HG02571 (cell line): ENCODE measurements at regions not wholly inside any gene's neighbourhood (a gene's known extent, or its start where the extent isn't known, plus 50 kb on each side); places are given as distances from the start of the nearest gene placed in this dataset.
"Not testable (repeated sequence)": the region's sequence is repeated elsewhere in the genome, so short reads cannot be mapped to it uniquely, and the experiment has no call there.

Experiments
- ATAC-seq: cut with Tn5 transposase; IDR thresholded peaks from one replicate; pipeline ENCODE4 v1.9.1; 2021; ENCODE audit warnings: mild to moderate bottlenecking, moderate library complexity; ENCODE audit not compliant: unreplicated experiment

DNA sequence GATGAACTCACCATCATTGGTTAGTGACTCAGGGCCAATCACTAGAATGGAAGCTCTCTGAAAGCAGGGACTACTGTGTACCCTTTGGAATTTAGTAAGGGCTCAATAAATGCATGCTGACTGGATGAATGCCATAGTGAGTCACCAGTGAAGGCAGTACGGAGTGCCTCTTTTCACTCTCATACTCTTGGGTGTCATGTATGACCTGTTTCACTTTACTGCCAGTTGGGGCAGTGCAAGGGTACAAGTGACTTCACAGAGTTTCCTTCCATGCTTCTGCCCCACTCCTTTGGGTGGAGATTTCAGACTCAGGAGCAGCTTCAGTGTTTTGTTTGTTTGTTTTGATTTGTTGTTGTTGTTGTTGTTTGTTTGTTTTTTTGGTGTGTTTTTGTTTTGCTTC lies 57.7 kb downstream of the SOX3 start:
- no peak for ATAC-seq

DNA sequence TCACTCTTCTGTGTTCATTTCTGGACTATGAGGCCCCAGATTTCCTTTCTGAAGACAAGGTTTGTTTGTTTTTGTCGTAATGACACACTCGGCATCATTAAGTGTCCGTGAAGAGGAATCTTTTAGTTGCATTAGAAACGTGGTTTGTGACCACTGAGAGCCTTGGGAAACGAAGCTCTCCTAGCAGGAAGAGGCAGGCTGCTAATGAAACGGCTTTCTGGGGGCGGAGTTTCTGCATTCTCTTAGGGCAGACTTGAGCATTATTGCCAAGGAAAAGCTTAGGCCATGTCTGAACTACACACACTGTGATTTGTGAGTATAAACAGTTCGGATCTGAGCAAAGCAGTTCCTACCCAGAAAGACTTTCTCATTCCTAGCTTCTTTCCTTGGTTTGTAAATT lies 64.0 kb downstream of the SOX3 start:
- ATAC-seq = no peak

- no peak for ATAC-seq
Observed at GRCh38 chrX:140439476-140439875, 65.4 kb downstream of the SOX3 start.

DNA sequence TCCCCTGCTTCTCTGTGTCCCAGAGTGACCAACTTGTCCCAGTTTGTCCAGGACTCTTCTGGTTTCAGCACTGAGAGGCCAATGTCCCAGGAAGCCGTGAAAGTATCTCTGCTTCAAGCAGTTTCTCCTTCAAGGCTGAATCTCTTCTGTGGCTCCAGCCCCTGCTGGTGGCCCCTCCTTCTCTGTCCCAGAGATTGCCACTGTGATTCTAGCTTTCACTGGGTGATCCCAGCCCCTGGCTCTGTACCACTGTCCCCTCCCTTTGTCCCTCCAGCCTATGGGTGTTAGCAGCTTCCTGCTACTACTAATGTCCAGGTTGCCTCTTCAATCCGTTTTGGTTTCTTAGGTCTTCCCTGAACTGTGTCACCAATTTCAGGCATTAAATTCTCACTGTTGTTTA lies 70.5 kb downstream of the SOX3 start:
- ATAC-seq = no peak

- ATAC-seq = no peak
Observed at GRCh38 chrX:140433582-140433981, 71.3 kb downstream of the SOX3 start.

GRCh38 chrX:140432346-140433175 lies 72.3 kb downstream of the SOX3 start:
- ATAC-seq = no peak

DNA sequence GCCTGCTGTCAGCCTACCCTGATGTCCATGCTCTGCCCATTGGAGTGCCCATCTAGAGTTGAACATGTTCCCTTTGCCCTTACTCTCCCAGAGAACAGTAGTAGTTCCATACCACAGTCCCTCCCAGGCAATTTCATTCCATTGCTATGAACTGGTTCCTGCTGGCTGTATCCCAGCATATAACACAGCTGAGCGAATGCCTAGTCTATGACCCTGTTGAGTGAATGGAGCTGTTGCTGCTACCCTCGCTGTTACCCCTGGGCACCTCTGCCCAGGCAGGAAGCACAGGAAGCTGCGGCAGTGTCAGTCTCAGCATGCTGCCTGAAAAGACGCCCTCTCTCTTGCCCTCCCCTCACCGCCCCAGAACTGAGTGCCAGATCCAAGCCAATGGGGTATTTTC lies 73.3 kb downstream of the SOX3 start:
- ATAC-seq = no peak

GRCh38 chrX:140425712-140426395 lies 79.0 kb downstream of the SOX3 start:
- ATAC-seq = no peak

GRCh38 chrX:140422501-140422900 lies 82.4 kb downstream of the SOX3 start:
- ATAC-seq = no peak

- not testable (repeated sequence) for ATAC-seq
Observed at GRCh38 chrX:140402131-140402530, 102.7 kb downstream of the SOX3 start.

- not testable (repeated sequence) for ATAC-seq
Observed at GRCh38 chrX:140396326-140396725, 108.5 kb downstream of the SOX3 start.

DNA sequence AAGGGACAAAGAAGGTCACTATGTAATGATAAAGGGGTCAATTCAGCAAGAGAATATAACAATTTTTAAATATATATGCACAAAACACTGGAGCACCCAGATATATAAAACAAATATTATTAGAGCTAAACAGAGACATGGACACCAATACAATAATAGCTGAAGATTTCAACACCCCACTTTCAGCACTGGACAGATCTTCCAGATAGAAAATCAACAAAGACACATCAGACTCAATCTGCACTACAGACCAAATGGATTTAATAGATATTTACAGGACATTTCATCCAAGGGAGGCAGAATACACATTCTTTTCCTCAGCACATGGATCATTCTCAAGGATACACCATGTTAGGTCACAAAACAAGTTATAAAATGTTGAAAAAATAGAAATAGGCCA lies 111.4 kb downstream of the SOX3 start:
- no peak for ATAC-seq

DNA sequence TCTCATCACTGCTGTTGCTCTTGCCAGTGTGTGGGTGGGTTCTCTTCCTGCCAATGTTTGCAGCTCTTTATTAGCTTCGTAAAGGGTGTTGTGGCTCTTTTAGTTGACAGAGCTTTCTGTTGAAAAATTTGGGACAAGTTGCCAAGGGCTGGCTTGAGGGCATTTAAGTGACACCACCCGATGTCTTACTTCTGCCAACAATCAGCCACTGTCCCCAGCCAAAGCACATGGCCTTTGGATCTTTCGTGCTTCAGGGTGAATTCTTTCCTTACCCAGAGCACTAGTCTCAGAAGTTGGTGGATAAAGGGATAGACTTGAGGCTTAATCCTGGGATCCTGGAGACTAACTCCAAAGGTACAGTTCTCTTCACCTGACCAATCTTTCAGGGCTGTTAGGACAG lies 113.6 kb downstream of the SOX3 start:
- no peak for ATAC-seq

DNA sequence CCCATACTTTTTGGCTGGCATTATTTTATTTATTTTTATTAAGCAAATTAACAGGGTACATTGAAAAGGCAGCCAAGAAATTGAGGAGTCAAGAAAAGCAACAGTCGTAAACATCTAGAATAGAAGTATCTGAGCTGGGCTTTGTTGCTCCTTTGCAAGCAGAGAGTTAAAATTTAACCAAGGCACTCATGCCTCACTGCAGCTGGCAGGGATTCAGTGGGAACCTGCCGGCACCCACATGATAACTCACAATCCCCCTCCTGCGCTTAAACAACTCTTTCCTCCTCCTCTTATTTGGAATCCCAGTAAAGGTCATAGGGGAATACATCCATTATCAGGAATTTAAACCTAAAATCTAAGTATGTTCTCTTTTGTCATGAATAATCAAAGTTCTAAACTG lies 115.5 kb downstream of the SOX3 start:
- ATAC-seq = no peak

DNA sequence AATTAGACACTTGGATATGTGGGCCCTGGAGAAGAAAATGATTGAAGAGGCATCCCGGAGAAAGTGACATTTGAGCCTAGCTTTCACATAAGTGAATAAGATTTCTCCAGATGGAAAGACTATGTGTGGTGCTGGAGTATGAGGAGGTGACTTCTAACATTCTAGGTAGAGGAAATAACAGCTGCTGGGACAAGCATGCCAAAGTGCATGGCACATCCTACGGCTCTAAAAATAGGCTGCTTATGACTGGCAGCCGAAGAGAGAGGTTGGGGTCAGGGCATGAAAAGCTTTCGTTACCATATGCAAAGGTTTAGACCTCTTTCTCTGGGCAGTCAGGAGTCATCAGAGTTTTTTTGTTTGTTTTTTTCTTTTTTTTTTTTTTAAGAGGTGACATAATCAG lies 142.0 kb downstream of the SOX3 start:
- ATAC-seq = no peak

DNA sequence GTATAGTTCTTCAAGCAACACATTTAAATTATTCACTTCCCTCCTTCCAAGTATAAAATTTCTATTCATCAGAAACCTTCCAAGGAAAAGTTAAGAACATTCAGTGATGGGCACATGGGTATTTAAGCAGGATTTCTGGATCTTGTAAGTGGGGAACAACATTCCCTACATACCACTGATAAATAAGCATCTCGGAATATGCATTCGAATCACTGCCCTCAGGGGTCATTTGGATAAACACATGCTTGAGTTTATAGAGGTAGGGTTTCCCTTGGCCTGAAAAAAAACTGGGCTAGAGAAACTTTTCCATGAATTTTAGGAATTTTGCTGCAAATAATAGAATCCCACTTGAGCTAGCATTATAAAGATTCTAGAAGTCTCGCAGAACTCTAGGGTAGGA lies 143.9 kb downstream of the SOX3 start:
- no peak for ATAC-seq

DNA sequence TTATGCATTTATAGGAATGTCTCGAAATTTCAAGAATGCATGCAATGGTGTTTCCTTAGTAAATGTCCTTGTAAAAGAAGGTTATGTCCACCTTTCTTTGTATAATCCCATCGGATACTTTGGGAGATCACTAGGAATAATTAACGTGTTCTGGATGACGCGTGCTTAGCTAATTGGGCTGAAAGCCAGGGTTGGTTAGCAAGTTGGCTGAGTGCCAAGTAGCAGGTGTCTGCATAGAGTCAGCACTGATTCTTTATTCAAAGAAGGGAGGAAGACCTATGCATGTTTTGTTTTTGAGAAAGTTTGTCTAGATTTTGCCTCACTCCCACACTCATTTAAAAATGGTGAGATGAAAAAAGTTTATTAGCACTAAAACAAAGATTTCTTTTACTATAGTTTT lies 144.6 kb downstream of the SOX3 start:
- no peak for ATAC-seq

GRCh38 chrX:140355922-140356321 lies 148.9 kb downstream of the SOX3 start:
- ATAC-seq = no peak

DNA sequence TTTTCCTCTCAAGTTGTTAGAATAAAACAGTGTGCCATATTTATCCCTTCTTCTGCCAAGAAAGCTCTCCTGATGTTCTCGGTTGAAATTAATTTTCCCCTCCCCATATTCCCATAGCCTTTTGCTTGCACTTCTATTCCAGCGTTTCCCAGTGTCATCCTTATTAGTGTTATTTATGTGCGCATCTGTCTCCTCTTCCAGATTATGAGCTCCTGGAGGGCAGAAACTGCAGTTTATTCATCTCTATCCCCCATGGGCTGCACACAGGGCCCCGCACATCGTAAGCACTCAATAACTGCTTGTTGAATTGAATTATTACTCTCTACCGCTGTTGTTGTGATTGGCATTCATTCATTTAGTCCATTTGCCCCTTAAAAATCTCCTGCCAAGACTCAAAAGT lies 149.4 kb downstream of the SOX3 start:
- ATAC-seq = no peak

- ATAC-seq = no peak
Observed at GRCh38 chrX:140354431-140355120, 150.3 kb downstream of the SOX3 start.

DNA sequence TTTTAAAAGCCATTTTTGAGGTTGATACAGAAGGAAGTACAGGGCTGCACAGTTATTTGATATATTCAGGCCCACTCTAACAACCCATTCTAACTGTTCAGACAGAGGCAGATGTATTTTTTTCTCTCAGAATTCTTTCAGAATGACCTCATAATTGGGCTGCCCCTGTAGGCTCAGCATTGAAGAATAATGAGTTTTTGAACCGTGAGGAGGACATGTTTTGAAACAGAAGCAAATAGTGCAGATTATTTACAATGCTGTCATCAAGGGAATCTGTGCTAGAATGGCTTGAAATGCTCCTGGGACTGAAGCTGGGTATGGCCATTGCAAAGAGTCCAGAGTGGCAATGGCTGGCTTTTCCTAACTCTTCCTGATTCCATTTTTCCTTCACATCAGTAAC lies 158.1 kb downstream of the SOX3 start:
- ATAC-seq = no peak
